ENCODE measurements at regions not wholly inside any gene's neighbourhood (a gene's known extent, or its start where the extent isn't known, plus 50 kb on each side); places are given as distances from the start of the nearest gene placed in this dataset.

GRCh38 chr2:21245565-21245964 lies 121.8 kb downstream of the TDRD15 start:
- no peak for ATAC-seq
- Histone ChIP-seq H3K9ac (ENCODE audit: insufficient read depth, low read depth, low read length) (no peak overlapping the region), H3K36me3 (replicated peaks in 1 of 2; ENCODE audit: control insufficient read depth in 1 of 2, insufficient read depth in 2 of 2, low read length in 2 of 2) (no peaks in the 10 kb centered on the region), H3K4me3 (replicated peaks in 1 of 3; ENCODE audit: insufficient read depth in 1 of 3, low read depth in 2 of 3, low read length in 3 of 3) (no peak overlapping the region), H3K9me3 (ENCODE audit: low read length) (no peaks in the 10 kb centered on the region), H3K4me2 (ENCODE audit: low read depth, low read length) (no peak overlapping the region), H4K20me1 (ENCODE audit: insufficient read depth, low read length) (no peaks in the 10 kb centered on the region), H3K27ac (ENCODE audit: extremely low read length, insufficient read depth, low read length) (no peak overlapping the region), H2AFZ (ENCODE audit: low read length) (no peak overlapping the region), H3K79me2 (ENCODE audit: insufficient read depth, low read length) (no peaks in the 10 kb centered on the region), H3K4me1 (ENCODE audit: insufficient read depth, low read length) (no peaks in the 10 kb centered on the region), H3K27me3 (ENCODE audit: control insufficient read depth in 1 of 2, insufficient read depth in 2 of 2, low read length in 2 of 2) (no peaks in the 10 kb centered on the region; a peak in 1 of 5 replicates)
- no TSS peak for BruUV-seq (replicated peaks)
- in situ Hi-C loops (cut with HindIII; ENCODE audit: extremely low pct_ligation_motif_present, low pct_unique_long_range_greater_than_20kb): no loop called here
- ChIA-PET POLR2A (no interaction called here), CTCF (ENCODE audit: low intra/inter-chr PET ratio, low total read pairs) (no interaction called here)
- no peak for TF ChIP-seq CBFB (CRISPR knock-in tag; IDR thresholded peaks at IDR 0.05)
- no peak for FAIRE-seq
- DNase-seq (ENCODE audit: low spot score): no peak
- intact Hi-C loops (cut with micrococcal nuclease; ENCODE audit: unreplicated experiment): no loop called here
- WGBS (ENCODE audit: low lambda C conversion rate): 0% methylated on average over 2 of the region's 2 CpGs

- Histone ChIP-seq H3K9ac (ENCODE audit: insufficient read depth, low read depth, low read length) (no peak overlapping the region), H3K27me3 (ENCODE audit: control insufficient read depth in 1 of 2, insufficient read depth in 2 of 2, low read length in 2 of 2) (no peaks in the 10 kb centered on the region; a peak in 1 of 5 replicates), H4K20me1 (ENCODE audit: insufficient read depth, low read length) (no peaks in the 10 kb centered on the region), H3K36me3 (replicated peaks in 1 of 2; ENCODE audit: control insufficient read depth in 1 of 2, insufficient read depth in 2 of 2, low read length in 2 of 2) (no peaks in the 10 kb centered on the region), H3K27ac (ENCODE audit: extremely low read length, insufficient read depth, low read length) (no peak overlapping the region), H3K9me3 (ENCODE audit: low read length) (no peaks in the 10 kb centered on the region), H2AFZ (ENCODE audit: low read length) (no peak overlapping the region), H3K4me3 (replicated peaks in 1 of 3; ENCODE audit: insufficient read depth in 1 of 3, low read depth in 2 of 3, low read length in 3 of 3) (no peak overlapping the region), H3K79me2 (ENCODE audit: insufficient read depth, low read length) (no peaks in the 10 kb centered on the region), H3K4me2 (ENCODE audit: low read depth, low read length) (no peak overlapping the region), H3K4me1 (ENCODE audit: insufficient read depth, low read length) (no peaks in the 10 kb centered on the region)
- POLR2A ChIA-PET: no interaction called here
- in situ Hi-C loops (cut with HindIII; ENCODE audit: extremely low pct_ligation_motif_present, low pct_unique_long_range_greater_than_20kb): no loop called here
- CTCF ChIA-PET (ENCODE audit: low intra/inter-chr PET ratio, low total read pairs): no interaction called here
- TF ChIP-seq ZNF550 (CRISPR knock-in tag; IDR thresholded peaks at IDR 0.05; ENCODE audit: borderline replicate concordance) (no peak), STAT5B (CRISPR knock-in tag; IDR thresholded peaks at IDR 0.05) (no peak), NCOA2 (CRISPR knock-in tag; IDR thresholded peaks at IDR 0.05) (no peak), ZNF142 (CRISPR knock-in tag; IDR thresholded peaks at IDR 0.05) (no peak), RBFOX2 (IDR thresholded peaks at IDR 0.05; ENCODE audit: low read depth, low read length) (no peak), ARID5B (CRISPR knock-in tag; IDR thresholded peaks at IDR 0.05) (no peak), TBX3 (IDR thresholded peaks at IDR 0.05; ENCODE audit: borderline replicate concordance) (no peak)
- intact Hi-C loops (cut with micrococcal nuclease; ENCODE audit: unreplicated experiment): no loop called here
- no TSS peak for BruUV-seq (replicated peaks)
- DNase-seq (ENCODE audit: low spot score): no peak
- FAIRE-seq: no peak
- WGBS (ENCODE audit: low lambda C conversion rate): 12% methylated on average over 3 of the region's 3 CpGs
- no peak for ATAC-seq
These were observed 125.6 kb downstream of the TDRD15 start for GRCh38 chr2:21249367-21249766.

All from HepG2 (cell line).